GM21737 (cell line): ENCODE measurements at regions not wholly inside any gene's neighbourhood (a gene's known extent, or its start where the extent isn't known, plus 50 kb on each side); places are given as distances from the start of the nearest gene placed in this dataset.

Source experiments
- ATAC-seq: cut with Tn5 transposase; IDR thresholded peaks from one replicate; pipeline ENCODE4 v1.9.1; 2021; ENCODE audit warnings: mild to moderate bottlenecking, moderate library complexity; ENCODE audit not compliant: unreplicated experiment

- no peak for ATAC-seq
These were observed 102.7 kb upstream of the PCDH15 start for GRCh38 chr10:54903745-54904144.

DNA sequence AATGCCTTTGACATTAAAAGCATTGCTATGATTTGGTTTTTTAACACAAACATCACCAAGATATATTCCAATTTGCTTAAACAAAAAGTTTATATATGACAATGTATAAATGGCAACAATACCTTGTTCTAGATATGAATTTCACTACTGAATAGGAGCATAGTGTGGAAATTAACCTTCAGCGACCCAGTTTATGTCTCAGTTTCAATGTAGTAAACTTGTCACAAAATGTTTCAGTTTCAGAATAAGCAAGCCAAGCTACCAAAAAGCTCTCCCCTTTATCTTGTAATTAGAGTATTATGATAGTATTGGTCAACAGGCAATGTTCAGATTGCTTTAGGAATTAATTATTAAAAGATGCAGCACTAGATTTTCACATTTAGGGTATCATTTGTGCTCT is 99.6 kb upstream of the PCDH15 start:
- no peak for ATAC-seq

DNA sequence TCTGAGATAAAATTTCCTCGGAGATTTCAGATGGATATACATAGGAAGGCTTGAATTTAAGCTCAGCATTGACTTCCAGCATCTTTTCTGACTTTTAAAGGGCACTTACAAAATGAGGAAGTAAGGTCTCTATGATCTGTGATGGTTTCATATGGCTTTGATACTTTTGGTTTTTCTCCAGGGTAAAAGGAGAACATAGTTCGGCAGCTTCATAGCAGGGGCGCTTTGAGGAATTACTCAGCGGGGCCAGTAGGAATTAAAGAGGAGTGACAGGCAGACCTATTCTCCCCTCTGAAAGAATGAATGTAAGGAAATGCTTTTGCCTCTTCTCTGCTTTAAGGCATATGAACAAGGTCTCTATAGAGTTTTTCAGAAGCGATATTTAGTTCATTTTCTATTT is 80.0 kb upstream of the PCDH15 start:
- ATAC-seq, result no peak

GRCh38 chr10:54869022-54869421 is 68.0 kb upstream of the PCDH15 start:
- no peak for ATAC-seq

DNA sequence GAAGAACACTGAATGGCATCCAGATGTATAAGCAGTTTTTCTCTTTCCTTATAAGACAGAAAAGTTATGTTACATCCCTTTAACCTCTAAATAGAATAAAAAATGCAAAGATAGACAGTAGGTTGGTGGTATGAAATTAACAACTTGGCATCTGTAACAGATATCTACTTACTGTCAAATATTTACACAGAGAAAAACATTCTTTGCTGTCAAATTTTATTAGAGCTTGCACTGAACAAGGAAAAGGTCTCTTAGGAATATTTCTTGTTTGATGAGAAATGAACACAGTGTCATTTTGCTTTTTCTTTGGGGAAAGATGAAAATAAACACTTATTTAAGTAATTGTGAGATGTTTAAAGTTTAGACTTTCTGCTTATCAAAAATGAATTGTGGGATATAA is 65.6 kb upstream of the PCDH15 start:
- ATAC-seq, result no peak

GRCh38 chr10:54854843-54855242 is 53.8 kb upstream of the PCDH15 start:
- ATAC-seq, result no peak

DNA sequence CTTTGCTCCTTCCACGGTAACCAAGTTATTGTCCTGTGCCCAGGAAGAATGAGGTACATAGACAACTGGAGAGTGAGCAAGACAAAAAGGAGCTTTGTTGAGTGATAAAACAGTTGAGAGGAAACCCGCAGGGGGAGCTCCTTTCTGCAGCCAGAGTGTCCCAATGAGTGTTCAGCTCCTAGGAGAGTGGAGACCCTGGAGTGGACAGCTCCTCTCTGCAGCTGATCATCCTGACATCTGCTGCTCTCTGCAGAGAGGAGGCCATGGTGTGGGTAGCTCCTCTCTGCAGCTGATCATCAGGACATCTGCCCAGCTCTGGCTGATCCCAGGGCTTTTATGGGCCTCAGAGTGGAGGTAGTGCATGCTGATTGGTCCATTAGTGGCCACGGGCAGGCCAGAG is 53.4 kb upstream of the PCDH15 start:
- ATAC-seq, result no peak

DNA sequence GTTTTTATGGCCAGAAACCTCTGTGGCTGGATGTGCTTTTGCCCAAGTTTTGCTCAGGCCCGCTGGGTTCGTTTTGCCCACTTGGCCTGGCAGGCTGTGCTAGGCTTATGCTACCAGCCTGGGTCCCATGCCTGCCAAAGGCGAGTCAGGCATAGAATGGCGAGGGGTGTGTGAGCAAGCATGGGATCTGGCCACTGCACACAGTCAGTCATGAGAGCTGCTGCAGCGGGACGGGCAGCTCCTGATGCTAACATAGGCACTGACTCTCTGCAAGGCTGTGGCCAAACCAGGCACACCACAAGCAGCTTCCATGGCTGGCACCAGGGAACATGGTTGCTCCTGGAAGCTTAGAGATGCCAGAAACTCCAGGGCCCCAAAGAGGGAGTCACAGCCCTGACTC is 52.9 kb upstream of the PCDH15 start:
- no peak for ATAC-seq
